ENCODE measurements at regions not wholly inside any gene's neighbourhood (a gene's known extent, or its start where the extent isn't known, plus 50 kb on each side); places are given as distances from the start of the nearest gene placed in this dataset.

DNA sequence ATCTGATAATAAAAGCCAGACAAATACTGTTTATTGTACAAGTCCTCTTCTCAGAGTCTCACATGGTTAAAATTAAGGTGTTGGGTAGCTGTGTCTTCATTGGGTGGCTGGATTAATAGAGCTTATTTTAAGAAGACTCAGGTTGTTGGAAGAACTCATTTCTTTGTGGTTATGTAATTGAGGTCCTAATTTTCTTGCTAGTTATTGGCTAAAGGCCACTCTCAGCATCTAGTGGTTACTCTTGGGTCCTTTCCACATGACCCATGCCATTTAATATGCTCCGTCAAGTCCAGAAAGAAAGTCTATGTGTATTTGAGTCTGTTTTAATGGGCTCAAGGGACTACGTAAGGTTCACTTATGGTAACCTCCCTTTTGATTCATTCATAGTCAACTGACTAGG lies 1668.6 kb upstream of the AGA start:
- DNase-seq (ENCODE audit: extremely low spot score) = no peak
- H3K27ac ChIP-seq (ENCODE audit: low read depth) = no peak overlapping the region
- H3K4me3 ChIP-seq (ENCODE audit: low read depth, low read length) = no peak overlapping the region
- H3K36me3 ChIP-seq (ENCODE audit: insufficient read depth) = no peaks in the 10 kb centered on the region
- WGBS = 88% methylated on average over 2 of the region's 2 CpGs
- no peaks in the 10 kb centered on the region for H3K4me1 ChIP-seq (ENCODE audit: insufficient read depth)

DNA sequence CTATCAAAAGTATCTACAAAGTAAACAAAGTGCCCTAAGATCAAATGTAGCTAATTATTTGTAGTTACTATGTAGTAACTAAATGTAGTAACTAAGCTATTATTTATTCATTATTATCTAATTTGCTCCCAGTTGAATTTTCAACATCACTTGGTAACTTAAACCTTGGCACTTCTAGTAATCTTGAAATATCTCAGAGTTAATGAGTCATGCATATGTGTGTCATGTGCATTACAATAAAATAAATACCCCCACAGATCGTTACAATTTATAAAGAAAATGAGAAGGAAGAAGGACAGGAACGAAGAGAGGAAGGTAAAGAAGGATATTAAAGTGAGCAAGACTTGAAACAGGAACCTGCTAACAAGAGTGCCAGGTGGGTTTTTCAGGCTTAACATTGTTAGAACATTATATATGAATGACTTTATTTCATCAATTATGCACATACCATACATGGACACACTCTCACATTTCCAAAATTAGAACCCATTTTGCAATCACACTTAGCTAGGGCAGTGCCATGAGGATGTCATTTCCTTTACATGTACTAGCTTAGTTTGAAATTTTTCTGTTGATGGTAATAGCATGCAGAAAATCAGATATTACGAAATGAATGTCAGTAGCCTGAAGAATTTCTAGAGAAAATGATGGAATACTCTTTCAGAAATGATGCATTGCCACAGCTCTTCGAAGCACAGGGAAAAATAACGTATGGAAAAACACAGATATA lies 1670.4 kb upstream of the AGA start:
- no peak overlapping the region for H3K27ac ChIP-seq (ENCODE audit: low read depth)
- no peaks in the 10 kb centered on the region for H3K36me3 ChIP-seq (ENCODE audit: insufficient read depth)
- 68% methylated on average over 5 of the region's 5 CpGs for WGBS
- H3K4me3 ChIP-seq (ENCODE audit: low read depth, low read length) = no peak overlapping the region
- no peak for DNase-seq (ENCODE audit: extremely low spot score)
- no peaks in the 10 kb centered on the region for H3K4me1 ChIP-seq (ENCODE audit: insufficient read depth)

DNA sequence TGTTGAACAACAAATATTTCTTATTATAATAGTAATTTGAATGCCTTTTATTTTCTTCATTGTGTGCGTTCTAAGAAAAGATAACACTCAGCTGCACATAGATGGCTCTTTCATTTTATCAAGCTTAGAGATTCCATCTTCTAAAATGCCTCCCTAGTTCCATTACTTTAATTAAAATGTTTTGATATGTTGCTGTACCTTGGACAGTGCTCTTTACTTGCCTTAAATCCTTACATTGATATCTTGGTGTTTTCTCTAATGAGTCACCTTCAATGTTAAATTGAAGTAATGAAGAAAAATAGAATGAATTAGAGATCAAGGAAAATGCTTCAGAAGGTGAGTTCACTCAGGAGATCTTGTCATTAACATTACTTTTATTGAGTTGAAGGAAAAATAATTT lies 1672.4 kb upstream of the AGA start:
- DNase-seq (ENCODE audit: extremely low spot score) = no peak
- no peaks in the 10 kb centered on the region for H3K36me3 ChIP-seq (ENCODE audit: insufficient read depth)
- H3K4me3 ChIP-seq (ENCODE audit: low read depth, low read length) = no peak overlapping the region
- 83% methylated on average over 1 of the region's 1 CpG for WGBS
- no peak overlapping the region for H3K27ac ChIP-seq (ENCODE audit: low read depth)
- no peaks in the 10 kb centered on the region for H3K4me1 ChIP-seq (ENCODE audit: insufficient read depth)

GRCh38 chr4:179116011-179116410 lies 1673.8 kb upstream of the AGA start:
- DNase-seq (ENCODE audit: extremely low spot score) = no peak
- 46% methylated on average over 2 of the region's 2 CpGs for WGBS

DNA sequence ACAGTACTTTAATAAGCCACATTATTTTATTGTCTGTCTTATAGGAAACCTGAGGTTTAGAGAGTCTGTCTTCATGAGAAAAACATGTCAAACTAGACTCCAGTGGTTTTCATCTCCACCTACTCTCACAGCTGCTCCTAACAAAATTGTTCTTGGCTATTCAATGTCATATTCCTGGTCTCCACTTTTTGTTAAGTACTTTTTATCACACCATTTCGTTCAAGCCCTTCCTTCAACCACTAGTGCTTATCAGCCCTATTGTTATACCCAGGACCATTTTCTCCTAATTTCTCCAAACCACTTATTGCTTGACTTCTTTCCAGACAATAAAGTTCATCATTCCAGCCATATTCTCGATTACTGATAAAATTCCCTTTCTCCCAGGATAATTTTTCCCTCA lies 1674.3 kb upstream of the AGA start:
- 47% methylated on average over 2 of the region's 2 CpGs for WGBS
- DNase-seq (ENCODE audit: extremely low spot score) = no peak
- Histone ChIP-seq H3K36me3 (ENCODE audit: insufficient read depth) (no peaks in the 10 kb centered on the region), H3K4me3 (ENCODE audit: low read depth, low read length) (no peak overlapping the region), H3K27ac (ENCODE audit: low read depth) (no peak overlapping the region), H3K4me1 (ENCODE audit: insufficient read depth) (no peaks in the 10 kb centered on the region)

More at GRCh38 chr4:179116011-179116410, 1673.8 kb upstream of the AGA start:
- H3K27ac ChIP-seq (ENCODE audit: low read depth) = no peak overlapping the region
- no peak overlapping the region for H3K4me3 ChIP-seq (ENCODE audit: low read depth, low read length)
- H3K36me3 ChIP-seq (ENCODE audit: insufficient read depth) = no peaks in the 10 kb centered on the region
- H3K4me1 ChIP-seq (ENCODE audit: insufficient read depth) = no peaks in the 10 kb centered on the region

DNA sequence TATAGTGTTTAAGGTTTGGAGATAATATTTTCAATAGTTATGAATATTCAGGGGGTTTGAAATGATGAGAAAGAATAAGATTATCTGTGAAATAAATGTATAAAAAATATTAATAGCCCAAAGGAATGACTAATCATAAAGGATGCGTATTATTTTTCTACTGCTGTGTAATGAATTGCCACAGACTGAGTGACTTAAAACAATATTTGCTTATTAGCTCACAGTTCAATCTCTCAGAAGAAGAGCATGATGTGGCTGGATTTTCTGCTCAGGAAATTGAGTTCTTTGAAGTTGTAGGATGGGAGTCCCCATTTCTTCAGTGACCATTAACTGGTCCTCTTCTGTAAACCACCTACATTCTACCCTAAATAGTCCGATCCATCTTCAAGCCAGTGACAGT lies 1680.8 kb upstream of the AGA start:
- no peak for DNase-seq (ENCODE audit: extremely low spot score)
- Histone ChIP-seq H3K36me3 (ENCODE audit: insufficient read depth) (no peaks in the 10 kb centered on the region), H3K27ac (ENCODE audit: low read depth) (no peak overlapping the region), H3K4me1 (ENCODE audit: insufficient read depth) (no peaks in the 10 kb centered on the region), H3K4me3 (ENCODE audit: low read depth, low read length) (no peak overlapping the region)
- 93% methylated on average over 2 of the region's 2 CpGs for WGBS

- Histone ChIP-seq H3K27ac (ENCODE audit: low read depth) (no peak overlapping the region), H3K36me3 (ENCODE audit: insufficient read depth) (no peaks in the 10 kb centered on the region), H3K4me3 (ENCODE audit: low read depth, low read length) (no peak overlapping the region), H3K4me1 (ENCODE audit: insufficient read depth) (no peaks in the 10 kb centered on the region)
- WGBS = 91% methylated on average over 4 of the region's 4 CpGs
- DNase-seq (ENCODE audit: extremely low spot score) = no peak
Observed at GRCh38 chr4:179124419-179124818, 1682.2 kb upstream of the AGA start.

GRCh38 chr4:179124957-179125356 lies 1682.7 kb upstream of the AGA start:
- no peak for DNase-seq (ENCODE audit: extremely low spot score)
- Histone ChIP-seq H3K4me3 (ENCODE audit: low read depth, low read length) (no peak overlapping the region), H3K27ac (ENCODE audit: low read depth) (no peak overlapping the region), H3K36me3 (ENCODE audit: insufficient read depth) (no peaks in the 10 kb centered on the region), H3K4me1 (ENCODE audit: insufficient read depth) (no peaks in the 10 kb centered on the region)
- WGBS = 58% methylated on average over 1 of the region's 1 CpG

- DNase-seq (ENCODE audit: extremely low spot score) = no peak
- 59% methylated on average over 2 of the region's 2 CpGs for WGBS
- H3K4me1 ChIP-seq (ENCODE audit: insufficient read depth) = no peaks in the 10 kb centered on the region
- H3K4me3 ChIP-seq (ENCODE audit: low read depth, low read length) = no peak overlapping the region
- no peaks in the 10 kb centered on the region for H3K36me3 ChIP-seq (ENCODE audit: insufficient read depth)
- H3K27ac ChIP-seq (ENCODE audit: low read depth) = no peak overlapping the region
Observed at GRCh38 chr4:179125870-179126269, 1683.6 kb upstream of the AGA start.

DNA sequence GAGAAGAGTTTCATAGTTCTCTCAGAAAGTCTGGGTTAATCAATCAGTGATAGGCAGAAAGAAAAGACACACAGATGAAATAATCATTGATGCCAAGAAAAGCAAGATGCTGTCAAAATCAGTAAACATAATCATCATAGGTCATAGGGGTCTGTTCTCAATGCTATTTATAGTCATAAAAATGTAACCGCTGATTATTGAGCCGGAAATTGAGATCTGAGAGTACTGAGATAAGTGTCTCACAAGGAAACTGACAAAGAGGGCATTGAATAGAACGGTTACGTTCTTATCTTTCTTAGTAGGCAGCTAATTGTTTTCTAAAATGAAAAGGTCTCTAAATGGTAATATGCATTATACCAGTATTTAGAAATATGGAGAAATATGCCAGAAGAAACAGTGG lies 1686.1 kb upstream of the AGA start:
- H3K36me3 ChIP-seq (ENCODE audit: insufficient read depth) = no peaks in the 10 kb centered on the region
- no peak overlapping the region for H3K27ac ChIP-seq (ENCODE audit: low read depth)
- whole genome bisulfite sequencing = 60% methylated on average over 4 of the region's 4 CpGs
- no peak overlapping the region for H3K4me3 ChIP-seq (ENCODE audit: low read depth, low read length)
- DNase-seq (ENCODE audit: extremely low spot score) = no peak
- no peaks in the 10 kb centered on the region for H3K4me1 ChIP-seq (ENCODE audit: insufficient read depth)

GRCh38 chr4:179130122-179130714 lies 1688.0 kb upstream of the AGA start:
- 75% methylated on average over 2 of the region's 2 CpGs for WGBS
- no peaks in the 10 kb centered on the region for H3K36me3 ChIP-seq (ENCODE audit: insufficient read depth)
- H3K4me1 ChIP-seq (ENCODE audit: insufficient read depth) = no peaks in the 10 kb centered on the region
- H3K4me3 ChIP-seq (ENCODE audit: low read depth, low read length) = no peak overlapping the region
- H3K27ac ChIP-seq (ENCODE audit: low read depth) = no peak overlapping the region
- DNase-seq (ENCODE audit: extremely low spot score) = no peak

- no peaks in the 10 kb centered on the region for H3K36me3 ChIP-seq (ENCODE audit: insufficient read depth)
- no peaks in the 10 kb centered on the region for H3K4me1 ChIP-seq (ENCODE audit: insufficient read depth)
- no peak for DNase-seq (ENCODE audit: extremely low spot score)
- no peak overlapping the region for H3K27ac ChIP-seq (ENCODE audit: low read depth)
- H3K4me3 ChIP-seq (ENCODE audit: low read depth, low read length) = no peak overlapping the region
- WGBS = 75% methylated on average over 4 of the region's 4 CpGs
Observed at GRCh38 chr4:179145746-179146525, 1703.7 kb upstream of the AGA start.

- Histone ChIP-seq H3K4me3 (ENCODE audit: low read depth, low read length) (no peak overlapping the region), H3K36me3 (ENCODE audit: insufficient read depth) (no peaks in the 10 kb centered on the region), H3K4me1 (ENCODE audit: insufficient read depth) (no peaks in the 10 kb centered on the region), H3K27ac (ENCODE audit: low read depth) (no peak overlapping the region)
- DNase-seq (ENCODE audit: extremely low spot score) = no peak
- 59% methylated on average over 6 of the region's 6 CpGs for WGBS
Observed at GRCh38 chr4:179151770-179152169, 1709.5 kb upstream of the AGA start.

DNA sequence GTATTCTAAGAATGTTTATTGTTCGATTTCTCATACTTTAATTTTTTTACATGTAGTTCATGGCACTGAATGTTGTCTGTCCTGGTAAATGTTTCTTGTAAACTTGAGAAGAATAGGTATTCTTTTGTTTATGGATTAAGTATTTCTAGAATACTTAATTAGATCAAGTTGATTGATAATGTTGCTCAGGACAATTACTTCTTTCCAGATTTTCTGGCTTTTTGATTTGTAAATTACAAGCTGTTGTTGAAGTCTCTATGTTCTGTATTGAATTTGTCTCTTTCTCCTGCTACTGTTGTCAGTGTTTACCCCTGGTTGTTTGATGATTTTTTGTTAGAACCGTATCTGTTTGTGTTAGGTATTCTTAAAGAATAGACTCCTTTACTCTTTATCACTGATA lies 1720.9 kb upstream of the AGA start:
- DNase-seq (ENCODE audit: extremely low spot score) = no peak
- WGBS = 73% methylated on average over 2 of the region's 2 CpGs
- Histone ChIP-seq H3K4me1 (ENCODE audit: insufficient read depth) (no peaks in the 10 kb centered on the region), H3K4me3 (ENCODE audit: low read depth, low read length) (no peak overlapping the region), H3K36me3 (ENCODE audit: insufficient read depth) (no peaks in the 10 kb centered on the region), H3K27ac (ENCODE audit: low read depth) (no peak overlapping the region)
